Endothelial cell of umbilical vein (primary cell): ENCODE measurements at regions not wholly inside any gene's neighbourhood (a gene's known extent, or its start where the extent isn't known, plus 50 kb on each side); places are given as distances from the start of the nearest gene placed in this dataset.
"Not testable (repeated sequence)": the region's sequence is repeated elsewhere in the genome, so short reads cannot be mapped to it uniquely, and the experiment has no call there.

Experiments used
- BruUV-seq: library from RNA; stranded (reverse); fragments of 400-500 nt; replicated peaks from 2 replicates; lab custom pipeline; 2021; lab: Mats Ljungman, UMichigan
- CTCF ChIA-PET: fragments of 300-600, 350-600 bp; sonication (Branson Sonifier 250); formaldehyde crosslinking; loops from one replicate; lab custom pipeline; 2021; ENCODE audit warnings: antibody characterized with exemption, inconsistent platforms; lab: Charles Lee
- POLR2A ChIA-PET: fragments of 300-600, 350-600 bp; sonication (Branson Sonifier 250); formaldehyde crosslinking; loops from one replicate; lab custom pipeline; 2021; ENCODE audit warnings: antibody characterized with exemption, inconsistent platforms; lab: Charles Lee
- DNase-seq: peaks from one replicate; pipeline ENCODE4 v3.0.0-alpha.2; 2011; ENCODE audit warnings: low read depth, low spot score
- FAIRE-seq: peaks from 2 replicates; lab custom pipeline; 2011; peaks lifted over from hg19 to GRCh38; lab: Jason Lieb, UNC
- H2AFZ ChIP-seq: 2 replicates; pipeline ENCODE4 v1.6.0; 2012; ENCODE audit warnings: low read depth, low read length, control low read depth, inconsistent platforms
- H3K27ac ChIP-seq: 2 replicates; pipeline ENCODE4 v1.5.1; 2011; ENCODE audit warnings: low read depth, mild to moderate bottlenecking, control low read depth, low read length, moderate library complexity; ENCODE audit not compliant: insufficient read depth
- H3K27me3 ChIP-seq, 2 experiments: 2 replicates each; pipeline versions ENCODE4 v1.6.0 to v1.6.1; 2011; ENCODE audit warnings: low read length in 2 of 2, mixed read lengths in 1 of 2; ENCODE audit not compliant: control insufficient read depth in 2 of 2, insufficient read depth in 2 of 2
- H3K36me3 ChIP-seq, 2 experiments: 2 replicates in 1 of 2; 3 replicates in 1 of 2; pipeline ENCODE4 v1.5.1; 2011; ENCODE audit warnings: low read length in 2 of 2, mild to moderate bottlenecking in 1 of 2, moderate library complexity in 1 of 2; ENCODE audit not compliant: control insufficient read depth in 2 of 2, insufficient read depth in 2 of 2; ENCODE audit errors: extremely low read depth in 1 of 2
- H3K4me1 ChIP-seq: 3 replicates; pipeline ENCODE4 v1.5.1; 2011; ENCODE audit warnings: mild to moderate bottlenecking, low read length; ENCODE audit not compliant: control insufficient read depth, insufficient read depth; ENCODE audit errors: extremely low read depth
- H3K4me2 ChIP-seq: 2 replicates; pipeline ENCODE4 v1.6.1; 2011; ENCODE audit warnings: low read length, control low read depth, mixed read lengths; ENCODE audit not compliant: insufficient read depth
- H3K4me3 ChIP-seq, 3 experiments: fragments of 200-600 bp in 1 of 3; sonication (generic), shearing (Covaris generic) in 1 of 3; replicated peaks in 1 of 3; 2 replicates each; pipeline ENCODE4 v1.5.1; 2011 to 2016; ENCODE audit warnings: control low read depth in 3 of 3, low read length in 3 of 3, mild to moderate bottlenecking in 2 of 3, inconsistent platforms in 1 of 3, low read depth in 1 of 3, moderate library complexity in 1 of 3; ENCODE audit not compliant: insufficient read depth in 1 of 3
- H3K79me2 ChIP-seq: 2 replicates; pipeline ENCODE4 v1.6.0; 2012; ENCODE audit warnings: low read length, inconsistent platforms; ENCODE audit not compliant: control insufficient read depth, insufficient read depth
- H3K9ac ChIP-seq: replicated peaks from 2 replicates; pipeline ENCODE3; 2011; ENCODE audit warnings: low read length, control low read depth; ENCODE audit not compliant: insufficient read depth; ENCODE audit errors: extremely low read depth
- H3K9me1 ChIP-seq: replicated peaks from 3 replicates; pipeline ENCODE4 v1.6.0; 2011; ENCODE audit warnings: mild to moderate bottlenecking, low read length; ENCODE audit not compliant: control insufficient read depth, insufficient read depth; ENCODE audit errors: extremely low read depth
- H3K9me3 ChIP-seq: replicated peaks from 2 replicates; pipeline ENCODE4 v1.5.1; 2012; ENCODE audit warnings: low read length, inconsistent platforms; ENCODE audit not compliant: control insufficient read depth, insufficient read depth
- H4K20me1 ChIP-seq: replicated peaks from 2 replicates; pipeline ENCODE3; 2011; ENCODE audit warnings: mild to moderate bottlenecking, low read length; ENCODE audit not compliant: control insufficient read depth, insufficient read depth; ENCODE audit errors: extremely low read depth
- EZH2 ChIP-seq: IDR thresholded peaks from 2 replicates; pipeline ENCODE4 v1.6.1; 2012; ENCODE audit warnings: borderline replicate concordance, low read depth, mild to moderate bottlenecking, moderate library complexity, low read length, inconsistent platforms; ENCODE audit not compliant: severe bottlenecking
- FOS ChIP-seq: IDR thresholded peaks from 2 replicates; pipeline ENCODE4 v1.6.1; 2011; ENCODE audit warnings: mild to moderate bottlenecking, low read length, moderate library complexity, borderline replicate concordance; ENCODE audit not compliant: insufficient read depth
- GATA2 ChIP-seq: IDR thresholded peaks from 2 replicates; pipeline ENCODE4 v1.7.0; 2011; ENCODE audit warnings: low read depth, mild to moderate bottlenecking, moderate library complexity, mixed read lengths, low read length; ENCODE audit not compliant: insufficient read length, insufficient read depth
- JUN ChIP-seq: IDR thresholded peaks from 2 replicates; pipeline ENCODE4 v1.6.1; 2011; ENCODE audit warnings: borderline replicate concordance, low read depth; ENCODE audit not compliant: insufficient read length, insufficient read depth
- MYC ChIP-seq: IDR thresholded peaks from one replicate; pipeline ENCODE4 v1.6.1; 2011; ENCODE audit warnings: mild to moderate bottlenecking, low read depth, low read length
- POLR2A ChIP-seq: IDR thresholded peaks from 2 replicates; pipeline ENCODE4 v1.6.1; 2012; ENCODE audit warnings: low read depth, mild to moderate bottlenecking, control low read depth, low read length
- POLR2AphosphoS5 ChIP-seq: IDR thresholded peaks from 2 replicates; pipeline ENCODE4 v1.6.1; 2012; ENCODE audit warnings: low read depth, mild to moderate bottlenecking, control low read depth, low read length, moderate library complexity; ENCODE audit not compliant: insufficient read depth
- dilution Hi-C: fragments of 300-500 bp; cut with MboI; formaldehyde crosslinking; loops from one replicate; pipeline ENCODE4 v1.15.0; 2019; ENCODE audit warnings: low sequenced_read_pairs; ENCODE audit not compliant: extremely low pct_ligation_motif_present
- intact Hi-C: fragments of 100-400 bp; cut with micrococcal nuclease; formaldehyde crosslinking; loops from one replicate; pipeline ENCODE4 v1.10.0; 2022
- TF ChIP-seq, protein P1 (sequence below): IDR thresholded peaks from 2 replicates; pipeline ENCODE4 v1.6.1; 2011; ENCODE audit not compliant: insufficient read depth, insufficient read length
- TF ChIP-seq, protein P2 (sequence below), 2 donors: IDR thresholded peaks; 1 replicate in 1 of 2; 2 replicates in 1 of 2; pipeline ENCODE4 v1.5.1; 2011; ENCODE audit warnings: low read length in 2 of 2, mild to moderate bottlenecking in 2 of 2, moderate library complexity in 2 of 2, control low read depth in 1 of 2, inconsistent platforms in 1 of 2, low read depth in 1 of 2; ENCODE audit not compliant: insufficient read depth in 1 of 2; ENCODE audit errors: extremely low read depth in 1 of 2

DNA sequence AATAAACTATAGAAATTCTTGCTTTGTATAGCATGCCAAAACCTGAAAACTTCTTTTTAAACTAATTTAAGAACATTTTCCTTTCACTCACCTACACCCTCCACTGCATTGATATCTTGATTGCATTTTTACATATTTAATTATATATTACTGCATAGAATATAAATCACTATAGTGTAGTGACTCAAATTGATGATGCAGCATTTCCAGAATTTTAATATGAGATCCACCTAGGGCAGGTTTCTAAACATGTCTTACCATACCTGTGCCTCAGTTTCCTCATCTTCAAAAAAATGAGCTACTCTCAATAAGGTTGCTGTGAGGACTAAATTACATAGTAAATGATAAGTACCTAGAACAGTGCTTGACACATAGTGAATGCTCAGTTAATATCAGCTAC is 881.5 kb downstream of the RPS29 start:
- H3K4me3 ChIP-seq: no peak overlapping the region
- no peak overlapping the region for H3K4me2 ChIP-seq
- no peaks in the 10 kb centered on the region for H3K36me3 ChIP-seq
- H3K9ac ChIP-seq: no peak overlapping the region
- FAIRE-seq (no peak), DNase-seq (no peak)
- TF ChIP-seq POLR2A: no peak
- dilution Hi-C loops: no loop called here
- H3K27ac ChIP-seq: no peak overlapping the region
- ChIA-PET POLR2A (no interaction called here), CTCF (no interaction called here)
- no peak overlapping the region for H2AFZ ChIP-seq
- no peaks in the 10 kb centered on the region for H3K79me2 ChIP-seq
- H4K20me1 ChIP-seq: no peaks in the 10 kb centered on the region
- intact Hi-C loops: no loop called here
- no peaks in the 10 kb centered on the region for H3K27me3 ChIP-seq
- H3K4me1 ChIP-seq: no peaks in the 10 kb centered on the region
- H3K9me1 ChIP-seq: no peaks in the 10 kb centered on the region
- BruUV-seq: no TSS peak
- no peaks in the 10 kb centered on the region for H3K9me3 ChIP-seq

DNA sequence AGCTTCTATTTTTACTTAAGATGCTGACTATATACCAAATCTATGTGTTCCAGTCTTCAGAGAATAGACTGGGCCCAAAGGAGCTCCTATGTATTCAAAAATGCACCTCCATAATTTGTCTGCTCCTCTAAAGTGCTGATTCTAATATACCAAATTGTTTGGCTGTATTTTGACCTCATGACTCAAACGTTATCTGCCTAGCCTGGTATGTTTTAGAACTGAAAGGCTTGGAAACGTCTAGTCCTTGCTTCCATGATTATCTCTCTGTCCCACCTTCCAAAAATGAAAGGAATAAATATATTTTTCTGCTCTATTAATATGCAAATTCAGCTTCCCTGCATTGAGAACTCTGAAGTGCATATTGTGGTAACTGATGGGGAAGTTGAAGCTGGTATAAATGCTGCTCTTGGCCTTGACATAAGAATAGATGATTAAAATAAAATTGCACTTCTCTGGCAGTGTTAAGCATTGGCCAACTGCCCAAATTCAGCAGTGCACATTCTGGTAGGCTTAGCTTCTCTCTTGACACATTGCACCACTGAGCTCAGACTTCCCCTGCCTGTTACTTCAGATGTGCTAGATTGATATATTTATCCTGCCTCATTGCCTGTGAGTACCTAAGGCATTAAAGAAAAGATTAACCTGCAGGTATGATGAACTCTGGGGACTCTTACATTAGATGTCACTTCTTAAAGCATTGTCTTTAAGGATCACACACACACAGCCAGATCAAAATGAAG is 882.3 kb downstream of the RPS29 start:
- Histone ChIP-seq H3K27me3 (no peaks in the 10 kb centered on the region), H3K27ac (no peak overlapping the region), H3K4me3 (no peak overlapping the region), H3K9ac (no peak overlapping the region), H2AFZ (no peak overlapping the region), H3K9me3 (no peaks in the 10 kb centered on the region), H3K4me1 (no peaks in the 10 kb centered on the region), H3K79me2 (no peaks in the 10 kb centered on the region), H3K9me1 (no peaks in the 10 kb centered on the region), H3K4me2 (no peak overlapping the region), H4K20me1 (no peaks in the 10 kb centered on the region), H3K36me3 (no peaks in the 10 kb centered on the region)
- BruUV-seq: no TSS peak
- DNase-seq (no peak), FAIRE-seq (no peak)
- TF ChIP-seq, protein P1, sequence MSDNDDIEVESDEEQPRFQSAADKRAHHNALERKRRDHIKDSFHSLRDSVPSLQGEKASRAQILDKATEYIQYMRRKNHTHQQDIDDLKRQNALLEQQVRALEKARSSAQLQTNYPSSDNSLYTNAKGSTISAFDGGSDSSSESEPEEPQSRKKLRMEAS: no peak
- no peak for TF ChIP-seq FOS
- no peak for TF ChIP-seq GATA2
- TF ChIP-seq EZH2: no peak
- no peak for TF ChIP-seq MYC
- TF ChIP-seq, protein P2, sequence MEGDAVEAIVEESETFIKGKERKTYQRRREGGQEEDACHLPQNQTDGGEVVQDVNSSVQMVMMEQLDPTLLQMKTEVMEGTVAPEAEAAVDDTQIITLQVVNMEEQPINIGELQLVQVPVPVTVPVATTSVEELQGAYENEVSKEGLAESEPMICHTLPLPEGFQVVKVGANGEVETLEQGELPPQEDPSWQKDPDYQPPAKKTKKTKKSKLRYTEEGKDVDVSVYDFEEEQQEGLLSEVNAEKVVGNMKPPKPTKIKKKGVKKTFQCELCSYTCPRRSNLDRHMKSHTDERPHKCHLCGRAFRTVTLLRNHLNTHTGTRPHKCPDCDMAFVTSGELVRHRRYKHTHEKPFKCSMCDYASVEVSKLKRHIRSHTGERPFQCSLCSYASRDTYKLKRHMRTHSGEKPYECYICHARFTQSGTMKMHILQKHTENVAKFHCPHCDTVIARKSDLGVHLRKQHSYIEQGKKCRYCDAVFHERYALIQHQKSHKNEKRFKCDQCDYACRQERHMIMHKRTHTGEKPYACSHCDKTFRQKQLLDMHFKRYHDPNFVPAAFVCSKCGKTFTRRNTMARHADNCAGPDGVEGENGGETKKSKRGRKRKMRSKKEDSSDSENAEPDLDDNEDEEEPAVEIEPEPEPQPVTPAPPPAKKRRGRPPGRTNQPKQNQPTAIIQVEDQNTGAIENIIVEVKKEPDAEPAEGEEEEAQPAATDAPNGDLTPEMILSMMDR (IDR thresholded peaks at IDR 0.05; ENCODE audit: extremely low read depth in 1 of 2, insufficient read depth in 1 of 2, low read depth in 1 of 2, low read length in 2 of 2): no peak
- no peak for TF ChIP-seq POLR2A
- no peak for TF ChIP-seq POLR2AphosphoS5
- no peak for TF ChIP-seq JUN
- ChIA-PET POLR2A (no interaction called here), CTCF (no interaction called here)
- dilution Hi-C loops: no loop called here
- intact Hi-C loops: no loop called here

DNA sequence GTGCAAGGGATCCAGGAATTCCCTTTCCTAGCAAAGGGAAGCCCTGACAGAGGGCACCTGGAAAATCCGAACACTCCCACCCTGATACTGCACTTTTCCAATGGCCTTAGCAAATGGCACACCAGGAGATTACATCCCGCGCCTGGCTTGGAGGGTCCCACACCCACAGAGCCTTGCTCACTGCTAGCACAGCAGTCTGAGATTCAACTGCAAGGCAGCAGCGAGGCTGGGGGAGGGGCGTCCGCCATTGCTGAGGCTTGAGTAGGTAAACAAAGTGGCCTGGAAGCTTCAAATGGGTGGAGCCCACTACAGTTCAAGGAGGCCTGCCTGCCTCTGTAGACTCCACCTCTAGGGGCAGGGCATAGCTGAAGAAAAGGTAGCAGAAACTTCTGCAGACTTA is 888.8 kb downstream of the RPS29 start:
- H3K4me1 ChIP-seq, H3K27me3 ChIP-seq, H4K20me1 ChIP-seq, H3K9me1 ChIP-seq, H3K9ac ChIP-seq, FAIRE-seq, H3K4me3 ChIP-seq, CTCF ChIA-PET, dilution Hi-C loops, H3K79me2 ChIP-seq, intact Hi-C loops, DNase-seq, H2AFZ ChIP-seq, BruUV-seq, H3K27ac ChIP-seq, H3K9me3 ChIP-seq, POLR2A ChIA-PET, H3K4me2 ChIP-seq, H3K36me3 ChIP-seq: not testable (repeated sequence)
